ENCODE measurements at regions not wholly inside any gene's neighbourhood (a gene's known extent, or its start where the extent isn't known, plus 50 kb on each side); places are given as distances from the start of the nearest gene placed in this dataset.

DNA sequence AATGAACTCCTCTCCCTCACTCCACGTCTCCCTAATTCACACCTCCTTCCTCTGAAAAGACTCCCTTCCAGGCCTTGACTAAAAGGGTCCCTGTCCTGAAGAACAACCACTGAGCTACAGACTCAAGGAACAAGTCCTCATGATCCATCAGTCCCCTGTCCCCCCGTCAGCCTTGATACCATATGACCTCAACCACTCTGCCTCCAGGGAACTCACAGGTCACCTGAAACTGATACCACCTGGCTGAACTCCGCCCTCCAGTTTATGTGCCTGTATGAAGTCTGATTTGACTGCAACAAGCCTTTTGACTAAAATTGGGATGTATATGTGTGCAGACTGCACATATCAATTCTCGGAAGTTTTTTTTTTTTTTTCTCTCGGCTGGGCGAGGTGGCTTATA is 88.7 kb downstream of the UGCG start:
- ChIA-PET POLR2A (interaction anchor here (0.6 kb wide), 1 partner anchor 339 kb away, joined by 3 read pairs; no protein-coding TSS in a partner anchor), CTCF (ENCODE audit: low intra/inter-chr PET ratio) (no interaction called here)
- intact Hi-C loops (cut with micrococcal nuclease): no loop called here
- H3K27me3 ChIP-seq (ENCODE audit: control insufficient read depth in 2 of 2, insufficient read depth in 2 of 2, low read length in 2 of 2): peaks cover 0 to 6% of the 10 kb centered on the region in 2 experiments; a peak in 3 of 5 replicates
- no peak overlapping the region; a peak in 1 of 4 replicates for H3K9ac ChIP-seq (ENCODE audit: insufficient read depth in 1 of 2, low read depth in 2 of 2, low read length in 2 of 2)
- WGBS (ENCODE audit: insufficient coverage, low coverage, missing lambda C conversion rate): 55% methylated on average over 6 of the region's 6 CpGs
- no peaks in the 10 kb centered on the region for H3K9me1 ChIP-seq (ENCODE audit: control insufficient read depth, insufficient read depth, low read length)
- in situ Hi-C loops (cut with MboI): no loop called here
- ATAC-seq (no peak), DNase-seq (ENCODE audit: extremely low read depth in 1 of 4, low spot score in 3 of 4) (no peak), FAIRE-seq (no peak)
- H3K36me3 ChIP-seq (ENCODE audit: control insufficient read depth, insufficient read depth, low read length): no peaks in the 10 kb centered on the region
- no peaks in the 10 kb centered on the region for H4K20me1 ChIP-seq (replicated peaks; ENCODE audit: control insufficient read depth, insufficient read depth, low read length)
- no peak for TF ChIP-seq EZH2 (IDR thresholded peaks at IDR 0.05; ENCODE audit: borderline replicate concordance, low read depth, low read length)
- TF ChIP-seq PHTF2 (CRISPR knock-in tag; IDR thresholded peaks at IDR 0.05): no peak
- TF ChIP-seq MBD2 (IDR thresholded peaks at IDR 0.05; ENCODE audit: borderline replicate concordance, low read depth): no peak
- TF ChIP-seq TBP (optimal IDR thresholded peaks at IDR 0.05; ENCODE audit: low read depth, low read length): no peak
- no peak for TF ChIP-seq DIDO1 (tag; IDR thresholded peaks at IDR 0.05; ENCODE audit: low read depth)
- TF ChIP-seq, protein P1, sequence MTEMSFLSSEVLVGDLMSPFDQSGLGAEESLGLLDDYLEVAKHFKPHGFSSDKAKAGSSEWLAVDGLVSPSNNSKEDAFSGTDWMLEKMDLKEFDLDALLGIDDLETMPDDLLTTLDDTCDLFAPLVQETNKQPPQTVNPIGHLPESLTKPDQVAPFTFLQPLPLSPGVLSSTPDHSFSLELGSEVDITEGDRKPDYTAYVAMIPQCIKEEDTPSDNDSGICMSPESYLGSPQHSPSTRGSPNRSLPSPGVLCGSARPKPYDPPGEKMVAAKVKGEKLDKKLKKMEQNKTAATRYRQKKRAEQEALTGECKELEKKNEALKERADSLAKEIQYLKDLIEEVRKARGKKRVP (CRISPR knock-in tag; IDR thresholded peaks at IDR 0.05): no peak
- TF ChIP-seq SMAD1 (IDR thresholded peaks at IDR 0.05; ENCODE audit: low read depth, low read length, partially characterized antibody): no peak
- no peak for TF ChIP-seq ZNF146 (CRISPR knock-in tag; IDR thresholded peaks at IDR 0.05; ENCODE audit: unreplicated experiment)
- TF ChIP-seq MEF2A (IDR thresholded peaks at IDR 0.05; ENCODE audit: control insufficient read depth, low read depth, low read length): no peak
- no TSS peak for BruUV-seq (replicated peaks)
- H2AFZ ChIP-seq (ENCODE audit: low read depth, low read length): no peak overlapping the region
- no peak overlapping the region for H3K4me2 ChIP-seq (ENCODE audit: insufficient read depth, low read length)
- no peaks in the 10 kb centered on the region for H3K9me3 ChIP-seq (replicated peaks; ENCODE audit: control insufficient read depth, insufficient read depth, low read depth, low read length)
- H3K4me3 ChIP-seq: no peak overlapping the region
- H3K4me1 ChIP-seq (replicated peaks in 1 of 2; ENCODE audit: control insufficient read depth in 2 of 2, insufficient read depth in 2 of 2, low read length in 2 of 2): peaks cover 7 to 8% of the 10 kb centered on the region in 2 experiments; a peak in 4 of 5 replicates
- no peak overlapping the region for H3K27ac ChIP-seq (ENCODE audit: extremely low read depth, low read depth, low read length)
- no peaks in the 10 kb centered on the region for H3K79me2 ChIP-seq (ENCODE audit: control insufficient read depth, insufficient read depth, low read length)
